H1 (cell line): ENCODE measurements at regions not wholly inside any gene's neighbourhood (a gene's known extent, or its start where the extent isn't known, plus 50 kb on each side); places are given as distances from the start of the nearest gene placed in this dataset.

ENCODE experiments used
- CTCF ChIA-PET: fragments of 300-600 bp; sonication (Branson Sonifier 250); formaldehyde crosslinking; loops from one replicate; lab custom pipeline; 2021; ENCODE audit not compliant: partially characterized antibody; lab: Charles Lee
- POLR2A ChIA-PET: fragments of 300-600 bp; sonication (Branson Sonifier 250); formaldehyde crosslinking; loops from one replicate; lab custom pipeline; 2021; ENCODE audit warnings: inconsistent platforms; ENCODE audit not compliant: partially characterized antibody; lab: Charles Lee
- DNase-seq, 2 experiments: peaks; one replicate each; pipeline versions ENCODE4 v3.0.0 to v3.0.0-alpha.2; 2010 to 2022; ENCODE audit warnings: low spot score in 2 of 2, low read depth in 1 of 2, mixed read lengths in 1 of 2
- FAIRE-seq: peaks from 2 replicates; lab custom pipeline; 2011; peaks lifted over from hg19 to GRCh38; lab: Jason Lieb, UNC
- H2AFZ ChIP-seq: 2 replicates; pipeline ENCODE4 v1.8.1; 2012; ENCODE audit warnings: low read length, inconsistent platforms
- H2AK5ac ChIP-seq: 2 replicates; pipeline ENCODE4 v1.6.1; 2013; ENCODE audit warnings: low read depth, low read length
- H2BK120ac ChIP-seq: replicated peaks from 2 replicates; pipeline ENCODE3; 2013; ENCODE audit warnings: low read depth, low read length, inconsistent platforms
- H2BK12ac ChIP-seq: 2 replicates; pipeline ENCODE4 v1.6.1; 2013; ENCODE audit warnings: low read depth, low read length
- H2BK15ac ChIP-seq: 2 replicates; pipeline ENCODE4 v1.6.1; 2013; ENCODE audit warnings: low read length
- H2BK20ac ChIP-seq: 2 replicates; pipeline ENCODE4 v1.6.1; 2013; ENCODE audit warnings: low read length
- H2BK5ac ChIP-seq: 2 replicates; pipeline ENCODE4 v1.6.1; 2013; ENCODE audit warnings: low read depth, low read length
- H3K14ac ChIP-seq: 2 replicates; pipeline ENCODE4 v1.6.1; 2013; ENCODE audit warnings: inconsistent platforms; ENCODE audit not compliant: insufficient read length
- H3K18ac ChIP-seq: 2 replicates; pipeline ENCODE4 v1.6.1; 2013; ENCODE audit warnings: low read length; ENCODE audit errors: extremely low read depth
- H3K23ac ChIP-seq: 2 replicates; pipeline ENCODE4 v1.6.1; 2013; ENCODE audit warnings: inconsistent platforms; ENCODE audit not compliant: insufficient read length
- H3K23me2 ChIP-seq: 2 replicates; pipeline ENCODE4 v1.6.1; 2013; ENCODE audit warnings: low read depth, low read length
- H3K27ac ChIP-seq: 2 replicates; pipeline ENCODE4 v1.6.1; 2011; ENCODE audit warnings: low read depth, low read length, inconsistent platforms
- H3K27me3 ChIP-seq, 4 experiments: replicated peaks in 1 of 4; 1 replicate in 1 of 4; 2 replicates in 3 of 4; pipeline versions ENCODE4 v1.6.1 to v1.8.1; 2011 to 2013; ENCODE audit warnings: low read length in 3 of 4, mild to moderate bottlenecking in 3 of 4, inconsistent platforms in 2 of 4, mixed read lengths in 2 of 4, moderate library complexity in 1 of 4; ENCODE audit not compliant: control insufficient read depth in 3 of 4, insufficient read depth in 3 of 4; ENCODE audit errors: extremely low read depth in 1 of 4
- H3K36me3 ChIP-seq, 4 experiments: 2 replicates each; pipeline versions ENCODE4 v1.6.1 to v1.8.1; 2011 to 2013; ENCODE audit warnings: mild to moderate bottlenecking in 4 of 4, low read length in 3 of 4, moderate library complexity in 2 of 4, control low read depth in 1 of 4, inconsistent platforms in 1 of 4; ENCODE audit not compliant: insufficient read depth in 4 of 4, control insufficient read depth in 2 of 4
- H3K4ac ChIP-seq: replicated peaks from 2 replicates; pipeline ENCODE3; 2013; ENCODE audit warnings: low read length, low read depth, mixed read lengths, inconsistent platforms; ENCODE audit not compliant: insufficient read length
- H3K4me1 ChIP-seq, 4 experiments: replicated peaks in 1 of 4; 1 replicate in 1 of 4; 2 replicates in 3 of 4; pipeline versions ENCODE4 v1.6.1 to v1.8.1; 2011 to 2013; ENCODE audit warnings: low read length in 3 of 4, inconsistent platforms in 2 of 4, mixed read lengths in 1 of 4; ENCODE audit not compliant: insufficient read depth in 4 of 4, control insufficient read depth in 3 of 4
- H3K4me2 ChIP-seq, 2 experiments: 2 replicates each; pipeline versions ENCODE4 v1.6.1 to v1.8.1; 2011 to 2013; ENCODE audit warnings: low read depth in 2 of 2, low read length in 2 of 2, control low read depth in 1 of 2, inconsistent platforms in 1 of 2, mild to moderate bottlenecking in 1 of 2; ENCODE audit not compliant: insufficient read depth in 1 of 2
- H3K4me3 ChIP-seq, 4 experiments: fragments of 200-600, 300-600 bp in 1 of 4; sonication (generic), shearing (Covaris generic), sonication (Bioruptor Twin) in 1 of 4; 2 replicates each; pipeline versions ENCODE4 v1.5.1 to v1.8.1; 2011 to 2016; ENCODE audit warnings: low read length in 4 of 4, low read depth in 3 of 4, control low read depth in 2 of 4, inconsistent platforms in 2 of 4, mild to moderate bottlenecking in 2 of 4, mixed read lengths in 1 of 4, moderate library complexity in 1 of 4; ENCODE audit not compliant: insufficient read depth in 2 of 4; ENCODE audit errors: extremely low read depth in 1 of 4
- H3K56ac ChIP-seq: replicated peaks from 2 replicates; pipeline ENCODE3; 2013; ENCODE audit warnings: low read depth, mild to moderate bottlenecking, mixed read lengths, low read length, inconsistent platforms; ENCODE audit not compliant: insufficient read length
- H3K79me1 ChIP-seq: 2 replicates; pipeline ENCODE4 v1.6.1; 2013; ENCODE audit warnings: low read depth, low read length, control low read depth
- H3K79me2 ChIP-seq, 2 experiments: 2 replicates each; pipeline versions ENCODE4 v1.6.1 to v1.8.1; 2012 to 2013; ENCODE audit warnings: low read length in 2 of 2, mild to moderate bottlenecking in 2 of 2, inconsistent platforms in 1 of 2; ENCODE audit not compliant: insufficient read depth in 2 of 2, control insufficient read depth in 1 of 2
- H3K9ac ChIP-seq, 4 experiments: replicated peaks in 1 of 4; 1 replicate in 1 of 4; 2 replicates in 3 of 4; pipeline versions ENCODE4 v1.6.1 to v1.8.1; 2011 to 2013; ENCODE audit warnings: low read depth in 3 of 4, low read length in 3 of 4, control low read depth in 2 of 4, mild to moderate bottlenecking in 2 of 4, moderate library complexity in 2 of 4, inconsistent platforms in 1 of 4; ENCODE audit errors: extremely low read depth in 1 of 4
- H3K9me3 ChIP-seq, 2 experiments: 2 replicates each; pipeline versions ENCODE4 v1.6.1 to v1.8.1; 2012 to 2013; ENCODE audit warnings: mild to moderate bottlenecking in 2 of 2, moderate library complexity in 2 of 2, control low read depth in 1 of 2, inconsistent platforms in 1 of 2, low read depth in 1 of 2, low read length in 1 of 2, mixed read lengths in 1 of 2; ENCODE audit not compliant: insufficient read depth in 2 of 2
- H4K20me1 ChIP-seq, 2 experiments: replicated peaks in 1 of 2; 2 replicates each; pipeline versions ENCODE3 to v1.8.1; 2011 to 2013; ENCODE audit warnings: inconsistent platforms in 2 of 2, low read length in 2 of 2, mild to moderate bottlenecking in 1 of 2; ENCODE audit not compliant: insufficient read depth in 2 of 2, control insufficient read depth in 1 of 2
- H4K5ac ChIP-seq: 2 replicates; pipeline ENCODE4 v1.6.1; 2013; ENCODE audit warnings: low read length, low read depth, mixed read lengths, inconsistent platforms; ENCODE audit not compliant: insufficient read length
- H4K8ac ChIP-seq: 2 replicates; pipeline ENCODE4 v1.8.0; 2013; ENCODE audit warnings: mild to moderate bottlenecking, moderate library complexity, low read length, inconsistent platforms; ENCODE audit not compliant: insufficient read depth; ENCODE audit errors: extremely low read depth
- H4K91ac ChIP-seq: replicated peaks from 2 replicates; pipeline ENCODE3; 2013; ENCODE audit warnings: low read length, mixed read lengths, inconsistent platforms; ENCODE audit not compliant: insufficient read length
- E2F6 ChIP-seq: IDR thresholded peaks from 2 replicates; pipeline ENCODE4 v1.6.1; 2012; ENCODE audit warnings: inconsistent platforms
- EP300 ChIP-seq, 2 experiments: IDR thresholded peaks; 1 replicate in 1 of 2; 2 replicates in 1 of 2; pipeline ENCODE4 v1.6.1; 2011 to 2012; ENCODE audit warnings: low read depth in 2 of 2, low read length in 2 of 2, mild to moderate bottlenecking in 2 of 2, borderline replicate concordance in 1 of 2, inconsistent platforms in 1 of 2, moderate library complexity in 1 of 2
- PHF8 ChIP-seq: fragments of 200-600 bp; sonication (generic); conservative IDR thresholded peaks from 2 replicates; pipeline ENCODE4 v1.7.1; 2012; ENCODE audit warnings: low read depth, mild to moderate bottlenecking, inconsistent platforms, low read length, moderate library complexity
- RXRA ChIP-seq: IDR thresholded peaks from 2 replicates; pipeline ENCODE4 v1.6.1; 2011; ENCODE audit warnings: low read depth, mild to moderate bottlenecking, low read length, moderate library complexity; ENCODE audit not compliant: insufficient read depth
- WGBS, 2 experiments: shearing (Covaris generic) in 1 of 2; methylation state at CpG; one replicate each; pipeline versions ENCODE4 v1.1.6 to v1.1.7; 2013 to 2015; ENCODE audit warnings: low lambda C conversion rate in 2 of 2, mixed read lengths in 2 of 2, inconsistent platforms in 1 of 2, low coverage in 1 of 2, missing lambda C conversion rate in 1 of 2; ENCODE audit not compliant: insufficient replicate concordance in 2 of 2, insufficient coverage in 1 of 2, insufficient read length in 1 of 2; ENCODE audit errors: extremely low coverage in 1 of 2, missing lambda C conversion rate in 1 of 2; 5-methylcytosine and 5-hydroxymethylcytosine counted together

- no peak overlapping the region for H3K4ac ChIP-seq
- H4K8ac ChIP-seq = no peak overlapping the region
- H3K79me1 ChIP-seq = no peaks in the 10 kb centered on the region
- DNase-seq (no peak), FAIRE-seq (no peak)
- no peak overlapping the region for H3K18ac ChIP-seq
- H3K23ac ChIP-seq = no peak overlapping the region
- H3K79me2 ChIP-seq = no peaks in the 10 kb centered on the region
- no peaks in the 10 kb centered on the region for H3K23me2 ChIP-seq
- no peak overlapping the region for H2AFZ ChIP-seq
- no peak overlapping the region for H3K4me2 ChIP-seq
- no peak overlapping the region for H4K5ac ChIP-seq
- no peak overlapping the region for H3K4me3 ChIP-seq
- H2BK20ac ChIP-seq = no peak overlapping the region
- H2BK120ac ChIP-seq = no peak overlapping the region
- no peaks in the 10 kb centered on the region for H4K20me1 ChIP-seq
- no peak overlapping the region for H3K9ac ChIP-seq
- H3K14ac ChIP-seq = no peak overlapping the region
- no peaks in the 10 kb centered on the region for H3K9me3 ChIP-seq
- no peaks in the 10 kb centered on the region for H3K36me3 ChIP-seq
- ChIA-PET POLR2A (no interaction called here), CTCF (interaction anchor here (0.6 to 1.5 kb wide), 4 partner anchors 21 to 477 kb away, joined by 3 read pairs; no protein-coding TSS in a partner anchor)
- H2BK5ac ChIP-seq = no peak overlapping the region
- WGBS, 2 experiments = 92% methylated on average over 2 of the region's 2 CpGs; no CpG with 5 or more reads in 1 of the 2 experiments
- H3K27me3 ChIP-seq = no peaks in the 10 kb centered on the region
- H3K27ac ChIP-seq = no peak overlapping the region
- no peak overlapping the region for H3K56ac ChIP-seq
- H4K91ac ChIP-seq = no peak overlapping the region
- no peak overlapping the region for H2BK12ac ChIP-seq
- no peak overlapping the region for H2AK5ac ChIP-seq
- H2BK15ac ChIP-seq = no peak overlapping the region
- no peaks in the 10 kb centered on the region for H3K4me1 ChIP-seq
- TF ChIP-seq RXRA (no peak), PHF8 (no peak), EP300 (IDR thresholded peaks at IDR 0.05; ENCODE audit: borderline replicate concordance in 1 of 2, low read depth in 2 of 2, low read length in 2 of 2) (no peak), E2F6 (no peak)
These were observed 579.8 kb downstream of the EDEM1 start for GRCh38 chr3:5767304-5767703.
